ENCODE measurements at regions not wholly inside any gene's neighbourhood (a gene's known extent, or its start where the extent isn't known, plus 50 kb on each side); places are given as distances from the start of the nearest gene placed in this dataset.

DNA sequence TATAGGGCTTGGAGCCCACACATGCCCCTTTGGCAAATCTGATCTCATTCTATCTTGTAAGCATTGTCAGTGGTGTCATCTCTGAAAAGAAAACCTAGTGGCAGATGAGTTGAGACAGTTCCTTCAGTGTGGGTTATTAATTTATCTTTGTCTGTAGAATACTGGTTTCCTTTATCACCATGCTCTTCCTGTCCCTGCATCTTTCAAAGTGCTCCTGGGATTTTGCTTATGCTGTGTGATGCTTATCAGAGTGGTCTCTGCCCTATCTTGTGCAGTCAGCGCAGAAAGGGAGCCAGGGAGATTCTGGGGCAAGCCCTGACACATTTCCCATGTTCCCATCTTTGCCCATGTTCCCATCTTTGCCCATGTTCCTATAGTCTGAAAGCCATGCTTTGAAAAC lies 402.9 kb downstream of the RWDD3 start:
- TF ChIP-seq POLR2A (IDR thresholded peaks at IDR 0.05) (no peak), POLR2AphosphoS5 (IDR thresholded peaks at IDR 0.05) (no peak)
- TF ChIP-seq, protein P1, sequence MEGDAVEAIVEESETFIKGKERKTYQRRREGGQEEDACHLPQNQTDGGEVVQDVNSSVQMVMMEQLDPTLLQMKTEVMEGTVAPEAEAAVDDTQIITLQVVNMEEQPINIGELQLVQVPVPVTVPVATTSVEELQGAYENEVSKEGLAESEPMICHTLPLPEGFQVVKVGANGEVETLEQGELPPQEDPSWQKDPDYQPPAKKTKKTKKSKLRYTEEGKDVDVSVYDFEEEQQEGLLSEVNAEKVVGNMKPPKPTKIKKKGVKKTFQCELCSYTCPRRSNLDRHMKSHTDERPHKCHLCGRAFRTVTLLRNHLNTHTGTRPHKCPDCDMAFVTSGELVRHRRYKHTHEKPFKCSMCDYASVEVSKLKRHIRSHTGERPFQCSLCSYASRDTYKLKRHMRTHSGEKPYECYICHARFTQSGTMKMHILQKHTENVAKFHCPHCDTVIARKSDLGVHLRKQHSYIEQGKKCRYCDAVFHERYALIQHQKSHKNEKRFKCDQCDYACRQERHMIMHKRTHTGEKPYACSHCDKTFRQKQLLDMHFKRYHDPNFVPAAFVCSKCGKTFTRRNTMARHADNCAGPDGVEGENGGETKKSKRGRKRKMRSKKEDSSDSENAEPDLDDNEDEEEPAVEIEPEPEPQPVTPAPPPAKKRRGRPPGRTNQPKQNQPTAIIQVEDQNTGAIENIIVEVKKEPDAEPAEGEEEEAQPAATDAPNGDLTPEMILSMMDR (IDR thresholded peaks at IDR 0.05): no peak

All from upper lobe of left lung (tissue), 4 donors.